GM21786 (cell line): ENCODE measurements at regions not wholly inside any gene's neighbourhood (a gene's known extent, or its start where the extent isn't known, plus 50 kb on each side); places are given as distances from the start of the nearest gene placed in this dataset.
"Not testable (repeated sequence)": the region's sequence is repeated elsewhere in the genome, so short reads cannot be mapped to it uniquely, and the experiment has no call there.

Experiments used
- ATAC-seq: cut with Tn5 transposase; IDR thresholded peaks from one replicate; pipeline ENCODE4 v1.9.1; 2021; ENCODE audit not compliant: unreplicated experiment

DNA sequence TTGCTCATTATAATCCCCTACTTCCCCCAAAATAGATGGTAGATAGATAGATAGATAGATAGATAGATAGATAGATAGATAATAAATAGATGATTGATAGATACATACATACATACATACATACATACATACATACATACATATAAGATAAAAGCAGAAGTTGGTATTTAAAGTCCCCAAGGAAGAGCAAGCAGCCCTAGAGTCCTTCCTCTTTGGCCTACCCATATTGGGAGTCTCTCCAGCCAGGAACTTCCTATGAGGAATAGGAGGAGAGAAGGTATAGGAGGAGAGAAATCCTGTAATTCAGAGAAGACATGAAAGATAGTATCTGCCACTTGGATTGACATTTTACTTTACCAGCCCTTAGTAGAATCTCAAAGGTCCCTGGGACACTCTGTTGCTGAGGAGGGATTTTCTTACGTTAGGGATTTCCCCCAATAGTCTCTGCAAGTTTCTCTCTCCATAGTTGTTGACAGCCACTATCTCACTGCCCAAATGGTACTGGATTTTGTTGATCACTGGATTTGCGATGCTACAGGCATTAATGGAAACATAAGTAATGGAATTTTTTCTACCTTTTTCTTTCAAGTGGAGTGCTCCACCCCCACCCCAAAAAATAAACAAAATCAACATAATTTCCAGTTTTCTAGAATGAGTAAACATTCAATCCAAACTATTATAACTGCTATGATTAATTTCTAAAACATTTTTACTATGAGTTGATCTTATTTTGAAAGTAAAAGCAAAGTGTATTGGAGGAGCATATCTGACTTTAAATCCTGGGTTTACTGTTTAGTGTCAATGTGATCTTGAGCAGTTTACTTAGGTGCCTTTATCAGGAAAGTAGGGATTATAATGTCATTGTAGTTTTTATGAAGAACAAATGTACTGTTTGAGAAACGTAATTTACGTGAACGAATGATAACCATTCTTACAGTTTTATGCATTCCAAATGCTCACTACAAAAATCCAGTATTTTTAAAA, 93.2 kb upstream of the TNFSF4 start:
- ATAC-seq, result no peak

DNA sequence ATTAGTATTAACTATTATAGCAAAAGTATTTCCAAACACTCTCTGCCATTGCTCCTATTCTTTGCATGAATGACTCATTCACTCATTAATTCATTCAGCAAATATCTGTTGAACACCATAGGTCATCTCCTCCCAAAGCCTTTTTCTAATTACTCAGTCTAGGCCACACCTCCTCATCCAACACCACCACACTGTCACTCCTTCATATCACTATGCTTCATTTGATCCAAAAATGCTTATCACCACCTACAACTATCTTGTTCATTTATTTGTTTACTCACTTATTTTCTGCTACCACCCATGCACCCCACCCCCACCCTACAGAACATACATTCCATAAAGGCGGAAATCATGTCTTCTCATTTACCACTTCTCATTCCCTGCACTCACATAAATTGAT, 94.4 kb upstream of the TNFSF4 start:
- no peak for ATAC-seq

DNA sequence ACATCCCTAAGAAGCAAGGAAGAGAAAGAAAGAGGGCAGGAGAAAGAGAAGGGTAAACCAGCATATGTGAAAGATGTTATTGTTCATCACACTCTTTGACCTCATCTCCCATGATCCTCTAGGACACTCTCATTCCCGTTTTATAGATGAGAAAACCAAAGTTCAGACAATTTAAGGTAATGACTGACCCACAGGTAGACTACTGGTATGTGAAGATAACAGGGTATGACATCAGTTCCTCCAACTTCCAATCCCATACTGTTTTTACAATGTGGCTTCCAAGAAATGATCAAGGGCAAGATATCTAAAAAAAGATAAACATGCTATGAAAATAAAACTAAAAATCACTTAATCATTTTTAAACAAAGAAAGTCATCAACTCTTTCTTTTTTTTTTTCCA, 95.2 kb upstream of the TNFSF4 start:
- ATAC-seq, result no peak

GRCh38 chr1:173302890-173303829, 96.0 kb upstream of the TNFSF4 start:
- no peak for ATAC-seq

DNA sequence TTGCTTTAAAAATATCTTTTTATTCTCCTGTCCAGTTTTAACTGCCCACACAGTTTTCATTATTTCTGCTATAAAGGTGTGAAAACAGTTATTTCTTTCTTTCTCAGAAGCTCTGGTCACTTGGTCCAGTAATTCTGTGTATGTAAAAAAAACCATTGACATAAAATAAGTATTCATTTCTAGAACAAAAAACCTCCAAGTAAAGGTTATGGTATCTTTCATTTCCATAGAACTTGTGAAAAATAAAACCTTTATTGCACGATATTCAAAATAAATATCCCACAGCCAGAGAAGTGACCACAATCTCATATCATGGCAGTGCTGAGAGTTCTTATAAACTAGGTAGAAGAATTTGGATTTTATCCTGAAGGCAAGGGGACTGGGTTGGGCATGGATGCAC, 96.9 kb upstream of the TNFSF4 start:
- ATAC-seq, result no peak

DNA sequence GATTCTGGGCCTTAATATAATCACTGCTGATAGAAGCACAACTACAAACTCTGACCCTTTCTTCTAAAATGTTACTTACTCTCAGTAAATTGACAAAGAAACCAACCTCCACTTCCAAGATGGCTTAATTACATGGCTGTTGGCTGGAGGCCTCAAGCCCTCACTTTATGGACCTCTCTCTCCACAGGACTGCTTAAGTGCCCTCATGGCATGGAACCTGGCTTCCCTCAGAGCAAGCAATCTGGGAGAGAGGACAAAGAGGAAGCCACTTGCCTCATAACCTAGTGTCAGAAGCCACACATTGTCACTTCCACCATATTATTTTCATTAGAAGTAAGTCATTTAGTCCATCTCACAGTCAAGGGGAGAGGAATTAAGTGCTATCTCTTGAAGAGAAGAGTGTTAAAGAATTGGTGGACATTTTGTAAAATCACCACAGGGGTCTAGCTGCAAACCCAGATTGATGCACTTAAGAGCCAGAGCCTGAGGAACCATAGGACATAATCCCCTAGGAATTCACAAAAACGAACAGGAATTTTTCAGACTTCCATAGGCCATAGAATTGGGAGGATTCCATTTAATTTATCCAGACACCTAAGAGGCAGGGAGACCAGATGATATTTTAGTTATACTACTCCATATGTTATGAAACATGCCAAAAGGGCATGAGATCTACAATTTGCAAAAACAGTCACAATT, 97.5 kb upstream of the TNFSF4 start:
- ATAC-seq, result no peak

GRCh38 chr1:173307845-173308244, 100.7 kb upstream of the TNFSF4 start:
- no peak for ATAC-seq

DNA sequence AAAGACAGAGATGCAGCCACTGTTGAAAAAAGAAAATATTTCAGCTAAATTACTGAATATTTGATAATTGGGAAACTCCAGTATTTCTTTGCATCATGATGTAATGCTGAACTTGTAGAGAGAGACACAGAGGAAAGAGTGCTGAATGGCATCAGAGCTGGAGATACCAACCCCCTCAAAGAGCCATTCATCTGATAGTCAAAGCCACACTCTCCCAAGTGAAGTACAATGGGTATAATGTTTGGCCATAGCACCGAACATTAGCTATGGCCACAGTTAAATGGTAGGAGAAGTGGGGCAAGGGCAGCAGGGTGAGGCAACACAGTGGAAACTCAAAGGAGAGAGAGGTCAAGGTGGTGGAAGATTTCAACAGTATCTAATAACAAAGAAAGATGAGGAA, 107.5 kb upstream of the TNFSF4 start:
- no peak for ATAC-seq

DNA sequence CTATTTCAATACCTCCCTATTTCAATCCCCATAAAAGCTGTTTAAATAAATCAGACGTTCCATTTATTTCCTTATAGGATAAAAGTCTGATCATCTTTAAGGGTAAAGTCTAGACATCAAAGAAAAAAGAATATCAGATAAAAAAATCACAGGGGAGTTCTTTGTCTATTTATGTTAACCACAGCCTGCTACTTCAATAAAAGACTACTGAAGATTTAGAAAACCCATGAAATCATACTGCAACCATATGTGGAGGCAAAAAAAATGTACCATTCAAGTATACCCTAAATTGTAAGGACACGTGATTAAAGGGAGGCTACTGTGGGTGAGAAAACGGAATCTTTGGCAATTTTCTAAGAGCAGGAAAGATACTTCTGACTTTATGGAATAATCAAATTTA, 108.2 kb upstream of the TNFSF4 start:
- no peak for ATAC-seq

GRCh38 chr1:173318788-173319187, 111.7 kb upstream of the TNFSF4 start:
- ATAC-seq, result no peak

- ATAC-seq, result not testable (repeated sequence)
These were observed 117.2 kb upstream of the TNFSF4 start for GRCh38 chr1:173324352-173324751.

- ATAC-seq, result not testable (repeated sequence)
These were observed 120.9 kb upstream of the TNFSF4 start for GRCh38 chr1:173327987-173328386.

DNA sequence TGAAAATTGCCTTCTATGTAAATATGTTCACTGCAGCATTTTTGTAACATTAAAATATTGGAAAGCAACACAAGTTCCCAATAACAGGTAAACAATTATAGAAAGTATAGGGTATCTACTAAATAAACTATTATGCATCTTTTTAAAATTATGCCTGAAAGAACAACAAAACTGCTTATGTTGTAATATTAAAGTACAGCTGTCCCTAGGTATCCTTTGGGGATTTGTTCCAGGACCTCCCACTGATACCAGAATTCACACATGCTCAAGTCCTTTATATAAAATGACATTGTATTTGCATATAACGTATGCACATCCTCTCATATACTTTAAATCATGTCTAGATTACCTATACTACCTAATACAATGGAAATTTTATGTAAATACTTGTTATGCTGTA, 121.8 kb upstream of the TNFSF4 start:
- ATAC-seq, result no peak

DNA sequence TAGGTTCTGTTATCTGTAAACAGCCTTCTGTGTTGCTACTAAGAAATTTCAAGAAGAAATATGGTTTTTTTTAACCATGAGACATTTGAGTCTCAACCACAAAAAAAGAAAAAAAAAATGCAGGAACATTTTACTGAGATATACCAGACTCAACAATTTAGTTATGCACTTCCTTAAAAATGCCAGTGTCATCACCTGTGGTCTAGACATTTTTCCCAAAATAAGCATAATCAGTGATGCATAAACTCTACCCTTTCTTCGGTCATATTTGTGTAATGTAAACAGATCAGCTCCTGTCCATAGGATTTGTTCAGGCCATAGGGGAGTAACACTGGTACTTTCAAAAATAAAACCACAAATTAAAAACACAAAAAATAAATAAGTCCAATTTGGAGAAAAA, 122.6 kb upstream of the TNFSF4 start:
- no peak for ATAC-seq

GRCh38 chr1:173330149-173330951, 123.2 kb upstream of the TNFSF4 start:
- no peak for ATAC-seq

DNA sequence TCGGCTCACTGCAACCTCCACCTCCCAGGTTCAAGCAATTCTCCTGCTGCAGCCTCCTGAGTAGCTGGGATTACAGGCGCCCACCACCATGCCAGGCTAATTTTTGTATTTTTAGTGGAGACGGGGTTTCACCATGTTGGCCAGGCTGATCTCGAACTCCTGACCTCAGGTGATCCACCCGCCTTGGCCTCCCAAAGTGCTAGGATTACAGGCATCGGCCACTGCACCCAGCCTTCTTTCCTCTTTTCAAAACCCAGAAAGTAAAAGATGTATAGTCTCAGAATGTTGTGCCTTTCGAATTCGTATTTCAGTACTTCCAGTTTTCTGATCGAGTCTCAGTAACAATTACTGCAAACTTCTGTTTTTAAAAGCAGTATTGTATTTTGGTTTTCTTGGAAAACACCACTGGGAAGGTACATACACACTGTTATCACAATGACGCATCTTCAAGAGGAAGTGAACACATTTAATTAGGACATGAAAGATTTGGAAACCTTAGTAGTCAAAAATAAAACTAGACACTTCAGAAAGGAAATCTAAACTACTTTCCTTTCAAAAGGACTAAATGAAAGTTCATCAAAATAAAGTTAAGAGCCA, 123.9 kb upstream of the TNFSF4 start:
- not testable (repeated sequence) for ATAC-seq

DNA sequence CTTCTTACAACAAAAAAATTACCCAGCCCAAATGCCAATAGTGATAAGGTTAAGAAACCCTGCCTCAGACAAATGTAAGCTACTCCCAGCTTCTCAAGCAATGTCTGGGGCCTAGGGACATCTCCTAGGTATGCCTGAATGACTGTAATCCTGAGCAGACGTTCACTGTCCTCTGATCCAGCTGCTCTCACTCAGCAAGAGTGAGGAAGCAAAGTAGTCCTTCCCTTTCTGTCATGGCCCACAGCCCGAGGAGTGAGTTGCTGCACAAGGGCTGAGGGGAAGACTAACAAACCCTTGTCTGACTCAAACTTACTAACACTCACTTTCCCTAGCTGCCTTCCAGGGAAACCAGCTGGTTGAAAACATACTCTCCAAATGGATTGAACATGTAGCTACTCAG, 124.9 kb upstream of the TNFSF4 start:
- no peak for ATAC-seq

GRCh38 chr1:173333581-173333980, 126.5 kb upstream of the TNFSF4 start:
- peak; percentile 54 for ATAC-seq

- ATAC-seq, result no peak
These were observed 130.0 kb upstream of the TNFSF4 start for GRCh38 chr1:173337126-173337525.

DNA sequence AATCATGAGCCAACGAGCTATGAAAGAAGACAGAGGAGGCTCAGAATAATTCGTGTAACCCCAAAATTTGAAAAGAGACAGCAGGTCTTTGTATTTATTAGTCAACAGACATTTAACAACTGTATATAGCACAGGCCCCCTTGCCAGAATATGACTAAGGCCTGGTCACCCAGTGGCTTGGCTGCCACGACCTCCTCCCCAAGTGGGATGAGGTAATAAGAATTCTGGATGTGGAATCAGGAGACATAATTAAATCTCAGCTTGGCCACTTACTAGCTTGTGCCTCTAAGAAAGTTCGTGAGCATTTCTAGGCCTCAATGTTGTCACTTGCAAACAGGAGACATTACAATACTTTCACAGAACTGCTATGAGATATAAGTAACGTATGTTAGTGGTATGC, 134.2 kb upstream of the TNFSF4 start:
- ATAC-seq, result no peak
